Fibroblast of lung (primary cell): ENCODE measurements at regions not wholly inside any gene's neighbourhood (a gene's known extent, or its start where the extent isn't known, plus 50 kb on each side); places are given as distances from the start of the nearest gene placed in this dataset.

Experiments
- CTCF ChIP-seq, 2 donors: IDR thresholded peaks in 1 of 2; conservative IDR thresholded peaks in 1 of 2; 1 replicate in 1 of 2; 2 replicates in 1 of 2; pipeline ENCODE4 v1.5.1; 2011 to 2012; ENCODE audit warnings: low read length in 2 of 2, control low read depth in 1 of 2, inconsistent platforms in 1 of 2, low read depth in 1 of 2, mild to moderate bottlenecking in 1 of 2
- EZH2 ChIP-seq: IDR thresholded peaks from 2 replicates; pipeline ENCODE4 v1.5.1; 2012; ENCODE audit warnings: low read length, control low read depth, mild to moderate bottlenecking; ENCODE audit errors: missing control alignments

GRCh38 chr2:54388076-54388475 is 68.1 kb upstream of the SPTBN1 start:
- TF ChIP-seq CTCF (conservative IDR thresholded peaks at IDR 0.05 in 1 of 2, IDR thresholded peaks at IDR 0.05 in 1 of 2; ENCODE audit: low read depth in 1 of 2, low read length in 2 of 2) = no peak
- TF ChIP-seq EZH2 = no peak
